ENCODE measurements at regions not wholly inside any gene's neighbourhood (a gene's known extent, or its start where the extent isn't known, plus 50 kb on each side); places are given as distances from the start of the nearest gene placed in this dataset.
A peak's percentile ranks its signal among the peaks of the same experiment; 100 is the strongest.

GRCh38 chr20:52402514-52402913 is 210.9 kb upstream of the ZFP64 start:
- no peak for DNase-seq (ENCODE audit: low spot score)
- TF ChIP-seq CTCF (IDR thresholded peaks at IDR 0.05) = no peak
- Histone ChIP-seq H3K27ac (no peak overlapping the region), H3K4me3 (no peak overlapping the region)

DNA sequence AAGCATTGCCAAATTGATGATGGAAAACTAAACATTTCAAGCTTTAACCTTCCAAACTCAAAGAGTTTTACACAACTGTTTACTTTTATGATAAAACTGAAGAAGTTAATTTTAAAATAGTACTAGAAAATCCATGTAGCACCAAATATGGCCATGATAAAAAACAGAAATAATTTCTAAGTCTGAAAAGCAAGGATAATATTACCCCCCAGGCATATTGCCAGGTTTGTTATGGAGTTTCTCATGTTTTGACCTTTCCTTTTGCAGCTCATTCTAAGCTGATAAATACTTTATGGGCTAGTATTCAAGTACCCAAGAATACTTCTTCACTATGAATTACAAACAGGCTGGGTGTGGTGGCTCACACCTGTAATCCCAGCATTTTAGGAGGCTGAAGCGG is 209.9 kb upstream of the ZFP64 start:
- DNase-seq (ENCODE audit: low spot score) = no peak
- no peak for TF ChIP-seq CTCF (IDR thresholded peaks at IDR 0.05)
- no peak overlapping the region for H3K27ac ChIP-seq
- no peak overlapping the region for H3K4me3 ChIP-seq

DNA sequence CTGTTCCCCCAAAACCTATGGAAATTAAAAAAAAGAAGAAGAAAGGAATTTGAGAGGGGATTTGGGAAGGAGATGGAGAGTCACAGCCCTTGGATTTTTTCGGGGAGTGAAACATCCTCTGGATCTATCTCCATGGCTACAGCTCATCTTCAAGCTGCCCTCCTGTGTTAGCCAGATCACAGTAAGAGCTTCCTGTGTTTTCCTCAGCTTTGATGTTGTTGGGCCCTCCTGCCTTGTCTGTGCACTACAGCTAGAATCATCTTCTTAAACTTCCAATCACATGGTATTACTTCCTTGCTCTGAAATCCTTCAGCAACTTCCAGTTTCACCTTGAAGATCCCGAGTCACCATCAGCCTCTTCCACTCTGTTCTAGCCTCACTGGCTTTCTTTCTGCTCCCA is 207.8 kb upstream of the ZFP64 start:
- Histone ChIP-seq H3K4me3 (no peak overlapping the region), H3K27ac (no peak overlapping the region)
- no peak for DNase-seq (ENCODE audit: low spot score)
- no peak for TF ChIP-seq CTCF (IDR thresholded peaks at IDR 0.05)

DNA sequence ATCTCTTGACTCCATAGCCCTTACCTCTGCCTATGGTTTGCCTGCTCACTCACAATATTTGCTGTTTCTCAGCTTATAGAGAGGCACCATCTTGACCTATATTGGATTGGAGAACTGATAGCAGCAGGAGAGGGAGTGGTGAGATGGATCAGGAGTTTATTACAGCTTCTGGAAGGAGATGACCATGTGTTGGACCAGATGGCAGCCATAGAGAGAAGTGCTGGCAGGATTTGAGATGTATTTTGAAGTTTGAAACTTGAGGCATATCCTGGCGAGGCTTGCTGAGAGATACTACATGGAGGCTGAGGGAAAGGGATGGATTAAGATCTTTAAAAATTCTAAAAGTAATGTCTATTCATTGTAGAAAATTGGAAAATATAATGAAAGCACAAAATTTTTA is 198.0 kb upstream of the ZFP64 start:
- Histone ChIP-seq H3K4me3 (no peak overlapping the region), H3K27ac (no peak overlapping the region)
- no peak for TF ChIP-seq CTCF (IDR thresholded peaks at IDR 0.05)
- DNase-seq (ENCODE audit: low spot score) = no peak

DNA sequence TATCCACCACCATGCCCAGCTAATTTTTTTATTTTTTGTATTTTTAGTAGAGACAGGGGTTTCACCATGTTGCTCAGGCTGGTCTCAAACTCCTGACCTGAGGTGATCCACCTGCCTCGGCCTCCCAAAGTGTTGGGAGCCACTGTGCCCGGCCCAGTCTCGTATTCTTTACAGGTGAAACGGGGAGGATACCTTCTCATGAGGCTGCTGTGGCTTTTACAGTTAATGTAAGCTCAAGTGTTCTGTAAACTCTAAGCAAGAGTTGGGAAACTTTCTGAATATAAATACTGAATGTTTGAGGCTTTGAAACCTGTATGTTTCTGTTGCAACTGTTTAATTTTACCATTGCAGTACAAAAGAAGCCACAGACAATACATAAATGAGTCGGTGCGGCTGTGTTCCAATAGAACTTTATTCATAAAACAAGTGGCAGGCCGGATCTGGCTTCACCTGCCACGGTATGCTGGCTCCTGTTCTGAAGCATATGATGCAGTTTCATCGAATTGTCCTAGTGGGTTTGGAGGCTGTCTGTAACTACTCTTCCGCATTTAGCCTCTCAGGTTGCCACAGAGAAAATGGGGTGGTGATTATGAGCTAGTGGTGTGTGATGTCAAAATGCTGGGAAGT is 192.5 kb upstream of the ZFP64 start:
- no peak for TF ChIP-seq CTCF (IDR thresholded peaks at IDR 0.05)
- H3K27ac ChIP-seq = no peak overlapping the region
- no peak for DNase-seq (ENCODE audit: low spot score)
- no peak overlapping the region for H3K4me3 ChIP-seq

- no peak overlapping the region for H3K4me3 ChIP-seq
- no peak for TF ChIP-seq CTCF (IDR thresholded peaks at IDR 0.05)
- no peak for DNase-seq (ENCODE audit: low spot score)
- no peak overlapping the region for H3K27ac ChIP-seq
These were observed 191.4 kb upstream of the ZFP64 start for GRCh38 chr20:52382933-52383332.

GRCh38 chr20:52379723-52380336 is 188.3 kb upstream of the ZFP64 start:
- TF ChIP-seq CTCF (IDR thresholded peaks at IDR 0.05) = peak; percentile 57
- H3K27ac ChIP-seq = no peak overlapping the region
- no peak overlapping the region for H3K4me3 ChIP-seq
- no peak for DNase-seq (ENCODE audit: low spot score)

Data from coronary artery (tissue), 2 donors.